Esophagus mucosa (tissue), 1 donor: ENCODE measurements at regions not wholly inside any gene's neighbourhood (a gene's known extent, or its start where the extent isn't known, plus 50 kb on each side); places are given as distances from the start of the nearest gene placed in this dataset.

Source experiments
- ATAC-seq: fragments of 200-7000 bp; cut with Tn5 transposase; one replicate; pipeline ENCODE4 v1.9.1; 2020
- donor health status: DM: yes; HTN: yes; CAD: no.

DNA sequence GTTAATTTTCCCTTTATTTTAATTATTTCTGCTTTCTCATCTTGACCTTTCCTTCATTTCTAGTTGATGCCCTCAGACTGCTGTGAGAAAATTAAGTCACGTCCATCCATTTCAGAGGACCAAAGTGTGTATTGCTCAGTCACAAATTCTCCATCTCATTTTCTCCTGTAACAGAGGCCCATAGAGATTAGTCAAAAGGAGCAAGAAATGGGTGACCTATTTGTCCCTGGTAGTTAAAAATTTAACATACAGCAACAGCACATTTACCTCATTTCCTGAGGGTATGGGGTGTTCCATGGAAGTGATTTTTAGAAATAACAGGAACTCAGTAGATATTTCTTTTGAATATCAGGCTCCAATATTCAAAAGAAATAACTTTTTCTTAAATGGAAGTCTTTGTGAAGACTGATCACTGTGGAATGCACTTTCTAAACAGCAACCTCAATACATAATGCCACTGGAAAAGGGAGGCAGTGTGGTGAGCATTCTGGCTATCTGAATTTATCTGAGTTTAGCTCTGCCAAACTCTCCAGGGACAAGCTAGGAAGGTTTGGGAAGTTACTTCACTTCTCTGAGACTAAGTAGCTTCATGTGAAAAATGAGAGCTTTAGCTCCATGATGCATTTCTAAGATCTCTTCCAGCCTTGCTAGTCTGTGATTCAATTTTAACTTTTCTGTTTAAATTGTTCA lies 808.2 kb downstream of the SQOR start:
- no peak for ATAC-seq

DNA sequence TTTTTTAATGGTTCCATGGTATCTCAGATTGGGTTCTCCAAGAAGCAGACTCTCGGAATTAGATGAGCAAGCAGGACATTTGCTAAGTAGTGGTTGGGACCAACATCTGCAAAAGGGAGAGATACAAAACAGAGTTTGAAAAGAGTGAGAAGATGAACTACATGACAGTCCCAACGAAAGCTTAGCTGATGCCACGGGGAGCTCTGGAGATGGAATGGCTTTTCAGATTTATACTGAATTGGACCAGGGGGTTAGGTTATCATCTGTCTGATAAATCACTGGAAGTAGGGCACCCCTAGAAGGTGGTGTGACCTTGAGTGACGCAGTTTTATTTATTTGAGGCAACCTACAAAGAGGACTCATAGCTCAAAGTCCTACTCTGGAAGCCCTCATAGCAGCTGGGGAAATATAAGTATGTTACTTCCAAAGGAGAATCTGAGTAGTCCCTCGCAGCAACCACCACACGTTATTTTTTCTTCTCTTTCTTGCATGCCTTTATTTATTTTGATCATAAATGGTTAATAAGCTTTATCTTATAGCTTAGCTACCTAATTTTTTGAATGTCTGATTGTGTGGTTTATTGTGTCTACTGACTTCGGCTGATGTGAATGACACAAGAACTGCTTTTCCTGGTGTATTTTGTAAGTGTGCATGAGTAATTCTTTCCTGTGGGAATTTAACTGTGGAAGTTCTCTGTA lies 815.4 kb downstream of the SQOR start:
- no peak for ATAC-seq

DNA sequence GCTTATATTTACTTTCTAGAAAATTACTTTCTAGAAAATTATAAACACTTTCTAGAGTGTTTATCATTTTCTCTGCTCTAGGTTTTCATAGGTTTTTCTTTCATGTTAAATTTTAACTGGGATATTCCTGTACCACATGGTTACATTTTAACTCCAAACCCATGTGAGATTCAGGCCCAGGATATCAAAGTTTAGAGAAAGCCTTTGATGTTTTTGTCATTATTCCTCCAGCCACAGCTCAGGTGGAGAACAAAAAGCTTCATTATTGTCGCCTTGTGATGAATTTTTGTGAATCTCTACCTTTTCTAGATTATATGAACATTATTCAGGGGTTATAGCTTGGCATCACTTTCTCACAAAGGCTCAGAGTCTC lies 816.0 kb downstream of the SQOR start:
- ATAC-seq = no peak

DNA sequence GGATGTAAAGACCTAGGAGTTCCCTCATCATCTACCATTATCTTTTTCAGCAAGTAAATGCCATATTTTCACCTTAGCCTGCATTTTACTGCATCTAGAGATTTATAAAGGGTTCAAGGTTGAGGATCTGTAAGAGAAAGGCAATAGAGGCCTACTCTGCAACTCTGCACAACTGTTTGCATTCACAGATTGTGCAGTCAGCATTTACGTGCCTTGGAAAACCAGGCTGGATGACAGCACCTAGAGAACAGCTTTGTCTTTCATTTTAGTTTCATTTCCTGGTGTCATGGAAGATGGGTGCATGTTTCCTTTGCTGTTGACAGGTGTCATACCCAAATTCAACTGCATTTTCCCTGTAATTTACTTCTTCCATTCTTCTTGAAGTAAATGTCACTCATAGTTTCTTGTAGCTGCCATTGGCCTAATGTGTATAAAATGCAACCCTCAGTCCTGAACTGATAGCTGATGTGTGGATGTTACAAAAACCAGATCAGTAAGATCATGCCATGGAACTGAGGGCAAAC lies 817.5 kb downstream of the SQOR start:
- ATAC-seq = no peak

DNA sequence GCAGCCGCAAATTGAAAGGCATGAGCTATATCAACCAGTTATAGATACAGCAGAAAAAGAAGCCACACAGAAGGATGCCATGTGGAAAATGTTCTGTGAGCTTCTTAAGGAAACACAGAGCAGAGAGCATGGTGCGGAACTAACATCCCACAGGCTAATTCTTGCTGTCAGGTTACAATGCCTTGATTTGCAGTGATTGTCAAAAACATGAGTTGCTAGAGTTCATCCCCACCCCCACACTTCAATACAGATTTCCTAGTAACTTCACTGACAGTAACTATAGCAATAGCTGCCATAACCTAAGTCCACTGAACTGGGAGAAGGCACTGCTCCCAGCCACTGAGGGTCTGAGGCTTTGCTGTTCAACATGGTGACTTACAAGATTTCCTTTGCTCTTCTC lies 821.6 kb downstream of the SQOR start:
- ATAC-seq = no peak

DNA sequence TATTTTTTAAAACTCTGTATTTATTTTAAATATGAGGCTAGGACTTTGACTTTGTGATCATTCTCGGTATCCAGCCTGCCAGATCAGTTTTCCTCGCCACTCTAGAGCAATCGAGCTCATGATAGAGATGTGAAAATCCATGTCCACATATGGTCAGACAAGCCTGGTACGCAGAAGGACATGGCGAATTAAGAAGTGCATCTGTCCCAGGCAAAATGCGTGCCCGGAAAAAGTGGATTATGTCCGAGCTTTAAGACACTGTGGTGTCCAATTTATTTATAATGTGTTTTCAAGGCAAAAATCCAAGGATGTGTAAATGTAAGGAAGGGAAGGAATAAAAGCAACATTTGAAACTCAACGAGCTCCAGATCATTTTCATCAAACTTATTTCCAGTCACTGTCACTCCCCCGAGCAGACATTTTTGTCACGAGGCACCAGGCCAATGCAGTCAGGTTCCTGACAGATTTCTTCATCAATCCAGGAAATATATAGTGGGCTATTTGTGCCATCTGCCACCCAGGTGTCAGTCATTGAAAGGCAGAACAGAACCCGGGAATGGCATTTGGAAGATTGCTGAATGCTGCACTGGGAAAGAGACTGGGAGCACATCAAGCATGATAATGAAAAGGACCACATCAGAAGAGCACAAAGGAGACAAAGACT lies 825.7 kb downstream of the SQOR start:
- ATAC-seq = no peak

DNA sequence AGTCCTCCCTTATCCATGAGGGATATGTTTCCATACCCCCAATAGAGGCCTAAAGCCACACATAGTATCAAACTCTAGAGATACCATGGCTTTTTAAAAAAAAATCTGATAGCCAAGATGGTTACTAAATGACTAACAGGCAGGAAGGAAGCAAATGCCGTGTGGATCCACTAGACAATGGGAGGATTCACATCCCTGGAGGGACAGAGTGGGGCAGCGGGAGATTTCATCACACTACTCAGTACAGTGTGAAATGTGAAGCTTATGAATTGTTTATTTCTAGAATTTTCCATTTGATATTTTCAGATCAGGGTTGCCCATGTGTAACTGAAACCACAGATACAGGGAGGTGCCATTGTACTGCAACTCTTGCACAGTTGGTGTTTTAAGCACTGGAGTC lies 826.6 kb downstream of the SQOR start:
- ATAC-seq = no peak

DNA sequence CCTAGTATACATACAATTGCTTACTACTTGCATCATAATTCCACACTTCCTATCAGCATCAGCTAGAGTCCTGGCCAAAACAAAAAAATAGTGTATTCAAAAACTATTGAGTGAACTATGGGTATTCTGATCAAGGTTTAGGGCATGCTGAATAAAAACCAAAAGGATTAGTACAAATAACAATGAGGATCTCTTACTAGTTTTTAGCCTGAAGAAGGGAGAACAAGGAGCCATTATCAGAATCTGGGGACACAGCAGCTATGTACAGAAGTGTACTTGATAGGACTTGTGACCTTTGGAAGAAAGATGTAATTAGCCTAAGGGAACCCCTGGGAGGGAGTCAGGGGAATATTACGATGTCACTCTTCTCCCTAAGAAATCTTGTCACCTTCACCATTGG lies 832.2 kb downstream of the SQOR start:
- ATAC-seq = no peak

DNA sequence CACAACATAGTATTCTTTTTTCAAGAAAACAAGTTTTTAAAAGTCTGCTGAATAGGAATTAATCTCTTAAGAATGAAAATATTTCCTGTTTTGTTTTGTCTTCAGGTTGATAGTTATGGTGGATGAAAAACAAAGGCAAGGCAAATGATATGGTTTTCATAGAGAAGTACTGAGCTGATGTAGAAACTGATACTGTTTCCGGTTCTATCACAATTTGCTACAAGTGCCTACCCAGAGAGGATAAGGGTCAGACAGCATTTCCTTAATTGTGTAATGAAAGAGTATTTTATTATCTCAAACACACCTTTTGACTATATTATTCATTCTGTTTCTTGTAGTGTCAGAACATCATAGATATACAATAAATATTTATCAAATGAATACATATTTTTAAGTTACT lies 836.3 kb downstream of the SQOR start:
- no peak for ATAC-seq

DNA sequence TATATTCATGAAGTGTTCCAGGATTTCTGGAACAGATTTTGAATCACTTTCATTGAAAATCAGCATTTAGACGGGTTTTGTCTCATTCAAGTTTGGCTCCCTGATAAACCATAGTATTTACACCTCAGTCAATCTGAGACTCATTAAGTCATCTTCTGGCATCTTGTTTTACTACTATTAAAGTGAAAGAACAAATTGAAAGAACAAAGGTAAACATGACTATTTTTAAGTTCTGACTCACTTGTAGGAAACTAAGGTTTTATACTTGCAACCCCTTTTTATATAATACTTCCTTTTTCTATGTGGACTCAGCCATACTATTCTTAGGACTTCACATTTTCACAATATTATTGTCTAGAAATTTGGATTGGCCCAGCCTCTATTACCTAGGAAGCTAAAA lies 854.4 kb downstream of the SQOR start:
- no peak for ATAC-seq

DNA sequence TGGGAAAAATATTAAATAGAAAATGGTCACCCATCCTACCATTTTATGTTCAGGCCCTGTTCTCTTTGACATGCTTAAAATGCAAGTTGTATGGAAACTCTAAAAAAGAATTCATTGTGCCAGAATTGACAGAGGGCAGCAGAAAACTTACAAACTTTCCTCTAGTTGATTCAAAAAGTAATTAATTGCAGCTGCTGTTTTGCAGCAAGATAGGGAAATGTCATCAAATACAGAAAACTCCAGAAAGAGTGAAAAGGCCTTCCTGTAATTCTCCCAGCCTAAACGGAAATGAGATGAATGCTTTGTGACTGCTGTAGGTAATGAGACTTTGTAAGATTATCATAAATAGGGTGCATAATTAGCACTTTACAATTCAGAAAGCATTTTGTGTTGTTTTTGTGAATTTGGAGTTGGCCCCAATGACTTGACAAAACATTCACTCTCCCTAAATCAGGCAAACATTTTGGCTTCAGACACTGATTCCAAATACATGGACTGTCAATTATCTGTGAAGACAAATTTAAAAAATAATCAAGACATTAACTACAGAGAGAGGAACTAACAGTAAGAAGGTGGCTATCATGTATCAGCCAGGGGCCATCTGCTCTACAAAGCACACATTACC lies 861.8 kb downstream of the SQOR start:
- ATAC-seq = no peak

DNA sequence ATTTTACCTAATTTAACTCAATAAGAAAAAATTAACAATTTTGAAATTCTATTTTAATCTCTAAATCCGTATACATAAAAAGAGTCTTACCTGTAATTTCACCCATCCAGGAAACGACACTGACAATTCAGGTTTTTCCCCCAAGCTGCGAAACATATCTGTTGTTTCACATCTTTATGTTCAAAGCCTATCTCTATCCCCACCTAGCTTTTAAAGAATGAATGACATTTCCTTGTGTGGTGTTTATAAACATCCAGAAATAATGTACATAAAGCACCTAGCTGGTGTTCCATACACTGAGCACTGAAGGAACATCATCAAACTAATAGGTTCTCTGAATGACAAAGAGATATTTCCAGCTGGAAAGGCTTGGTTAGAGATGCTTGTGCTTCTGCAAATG lies 867.8 kb downstream of the SQOR start:
- ATAC-seq = no peak

DNA sequence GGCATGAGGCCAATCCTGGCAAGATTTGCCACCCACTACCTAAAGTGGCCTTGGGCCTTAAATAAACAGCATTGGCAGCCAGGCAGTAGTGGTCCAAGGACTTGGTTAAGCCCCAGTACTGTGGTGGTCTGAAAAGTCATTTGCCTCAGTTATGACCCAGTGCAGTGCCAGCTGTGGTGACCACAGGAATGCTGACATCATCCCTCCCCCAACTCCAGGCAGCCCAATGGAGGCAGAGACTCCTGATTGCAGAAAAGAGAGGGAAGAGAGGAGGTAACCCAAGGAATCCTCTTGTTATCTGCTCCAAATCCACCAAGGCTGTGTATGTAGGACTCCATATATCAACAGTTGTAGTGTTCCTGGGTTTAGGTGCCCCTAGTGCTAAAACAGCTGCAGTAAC lies 883.6 kb downstream of the SQOR start:
- no peak for ATAC-seq

DNA sequence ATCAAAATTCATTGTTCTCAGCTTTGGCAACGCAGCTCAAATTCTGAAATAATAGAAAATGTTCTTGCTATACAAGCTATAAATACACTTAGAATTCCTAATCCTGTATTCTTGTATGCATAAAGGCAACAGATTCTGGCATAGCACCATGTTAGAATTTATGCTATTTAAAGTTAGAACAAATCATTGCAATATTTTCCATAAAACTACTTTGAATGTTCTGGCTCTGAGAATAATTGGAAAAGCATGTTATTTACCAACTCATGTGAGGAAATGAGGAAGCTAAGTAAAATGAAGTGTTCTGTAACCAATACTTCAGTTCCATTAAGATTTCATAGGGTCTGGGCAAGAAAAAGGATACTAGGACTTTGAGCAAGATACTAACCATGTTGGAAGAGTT lies 888.9 kb downstream of the SQOR start:
- ATAC-seq = no peak

DNA sequence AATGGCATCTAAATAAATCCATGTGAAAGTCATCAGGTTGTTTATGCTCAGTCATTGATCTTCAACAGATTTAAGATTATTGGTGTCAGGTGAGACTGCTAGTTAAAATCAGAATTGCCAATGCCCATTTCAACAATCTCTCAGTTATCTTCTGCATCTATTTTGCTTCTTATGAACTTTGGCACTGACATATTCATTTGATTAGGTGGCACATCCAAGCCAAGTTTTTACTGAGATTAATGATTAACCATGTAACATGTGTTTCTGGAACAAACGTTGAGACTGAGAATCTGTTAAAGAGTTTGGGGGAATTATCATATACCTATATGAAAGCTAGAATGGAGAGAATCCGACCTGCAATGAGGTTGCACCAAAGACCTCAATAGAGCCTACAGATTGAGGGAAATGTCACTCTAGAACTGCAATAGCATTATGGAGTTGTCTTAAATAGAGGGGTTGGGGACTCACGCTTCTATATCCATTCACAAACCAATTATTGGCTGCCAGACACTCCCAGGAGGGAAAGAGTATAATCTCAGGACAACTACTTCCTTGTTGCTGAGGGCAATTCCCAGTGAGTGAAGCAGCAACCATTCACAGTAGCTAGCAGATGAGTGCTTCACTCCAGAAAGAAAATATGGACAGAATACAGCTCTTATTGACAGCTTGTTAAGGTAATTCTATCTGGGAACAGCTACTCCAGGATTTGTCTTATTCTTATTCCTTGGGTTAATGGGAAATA lies 891.3 kb downstream of the SQOR start:
- ATAC-seq = no peak

DNA sequence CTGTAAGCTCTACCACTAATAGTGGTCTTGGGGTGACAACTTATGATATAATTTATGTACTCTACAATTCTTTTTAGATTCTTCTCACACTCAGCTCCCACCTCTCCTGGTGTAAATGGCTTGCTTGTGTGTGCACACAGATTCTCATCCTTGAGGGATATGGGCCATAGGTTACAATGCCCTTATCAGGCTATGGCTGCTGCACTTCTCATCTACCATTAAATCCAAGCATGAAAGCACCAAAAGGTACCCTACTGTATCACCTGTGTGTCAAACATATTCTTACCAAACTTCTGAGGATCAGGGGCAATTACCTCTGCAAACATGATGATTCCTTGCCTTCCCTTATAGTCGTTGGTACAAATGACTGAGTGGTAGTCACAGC lies 891.9 kb downstream of the SQOR start:
- ATAC-seq = no peak

DNA sequence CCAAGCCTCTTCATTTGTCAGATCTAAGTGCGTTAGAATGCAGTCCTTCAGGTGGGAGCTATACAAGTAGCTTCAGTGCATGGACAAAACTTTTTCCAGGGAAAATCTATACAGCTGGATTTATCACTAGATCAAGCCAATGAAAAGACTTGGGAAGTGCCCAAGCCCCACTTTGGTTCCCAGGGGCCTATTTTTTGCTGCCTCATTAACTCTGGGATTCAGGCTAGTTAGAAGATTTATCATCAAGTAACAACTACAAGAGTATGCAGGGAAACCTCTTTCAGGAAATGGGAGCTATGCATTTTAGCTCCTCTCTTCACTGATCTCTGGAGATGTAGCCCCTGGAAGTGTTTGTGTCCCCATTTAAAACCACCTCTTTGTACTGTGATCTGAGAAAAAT lies 908.8 kb downstream of the SQOR start:
- no peak for ATAC-seq

DNA sequence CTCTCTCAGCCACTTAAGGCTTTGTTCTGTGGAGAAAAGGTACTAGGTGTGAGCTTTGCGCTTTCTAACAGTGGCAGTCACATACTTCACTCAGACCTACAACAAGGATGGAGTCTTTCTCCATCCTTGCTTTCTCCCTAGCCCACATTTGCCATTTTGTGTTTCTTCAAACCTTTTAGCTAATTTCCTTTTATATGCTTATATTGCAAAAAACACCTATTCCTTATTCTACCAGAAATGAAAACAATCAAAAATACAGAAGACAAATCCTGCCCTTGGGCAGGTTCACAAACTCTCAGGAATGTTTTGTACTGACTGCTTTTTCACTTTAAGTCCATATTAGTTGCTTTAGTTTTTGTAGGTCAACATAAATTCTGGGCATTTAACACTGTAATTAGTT lies 914.2 kb downstream of the SQOR start:
- ATAC-seq = no peak

DNA sequence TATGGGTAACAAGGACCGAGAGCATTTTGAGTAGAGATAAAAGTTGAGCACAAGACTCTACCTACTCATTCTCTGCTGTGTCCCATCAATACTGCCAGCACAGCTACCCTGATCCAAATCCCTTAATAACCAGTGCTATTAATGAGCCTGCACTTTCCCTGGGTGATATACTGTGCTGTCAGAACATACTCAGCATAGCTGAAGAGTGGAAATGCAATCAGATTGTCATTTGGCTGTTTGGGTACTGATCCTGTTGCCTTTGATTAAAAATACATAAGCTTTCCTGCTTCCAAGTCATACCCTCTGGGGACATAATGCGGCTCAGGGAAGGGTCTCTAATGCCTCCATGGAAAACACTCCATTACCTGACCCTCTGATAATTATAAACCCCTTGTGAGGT lies 917.5 kb downstream of the SQOR start:
- ATAC-seq = no peak

DNA sequence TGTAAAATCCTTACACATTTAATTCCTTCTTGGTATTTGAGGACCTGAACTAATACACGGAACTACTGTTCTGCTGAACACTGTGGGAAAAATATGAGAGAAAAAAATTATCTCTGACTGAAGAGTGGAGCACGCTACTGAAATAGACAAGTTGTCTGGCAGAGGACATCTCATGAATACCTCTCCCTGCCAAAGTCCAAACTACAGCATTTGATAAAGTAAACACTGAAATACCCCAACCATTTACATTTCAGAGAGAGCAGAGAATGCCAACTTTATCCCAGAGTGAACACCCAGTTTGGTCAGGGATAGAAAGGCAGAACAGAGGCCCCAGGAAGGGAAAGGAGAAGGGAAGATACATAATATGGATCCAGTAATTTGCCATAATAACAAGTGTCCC lies 920.7 kb downstream of the SQOR start:
- no peak for ATAC-seq

DNA sequence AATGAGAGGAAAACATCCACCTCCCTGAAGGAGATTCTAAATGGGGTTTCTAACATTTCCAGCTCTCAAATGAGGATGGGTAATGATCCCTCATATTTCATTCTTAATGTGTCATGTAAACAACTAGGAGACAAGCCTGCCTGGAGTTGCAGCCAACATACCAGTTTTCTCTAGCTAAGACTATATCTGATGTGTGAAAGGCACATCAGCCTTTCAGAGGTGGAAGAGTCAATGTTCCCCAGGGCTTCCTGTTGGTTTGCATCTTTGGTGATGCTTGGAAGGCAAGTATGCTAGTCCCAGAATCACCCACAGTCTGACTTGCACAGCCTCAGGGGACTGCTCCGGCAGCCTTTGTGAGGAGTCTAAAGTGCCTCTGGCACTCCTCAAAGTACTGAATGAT lies 921.2 kb downstream of the SQOR start:
- no peak for ATAC-seq

DNA sequence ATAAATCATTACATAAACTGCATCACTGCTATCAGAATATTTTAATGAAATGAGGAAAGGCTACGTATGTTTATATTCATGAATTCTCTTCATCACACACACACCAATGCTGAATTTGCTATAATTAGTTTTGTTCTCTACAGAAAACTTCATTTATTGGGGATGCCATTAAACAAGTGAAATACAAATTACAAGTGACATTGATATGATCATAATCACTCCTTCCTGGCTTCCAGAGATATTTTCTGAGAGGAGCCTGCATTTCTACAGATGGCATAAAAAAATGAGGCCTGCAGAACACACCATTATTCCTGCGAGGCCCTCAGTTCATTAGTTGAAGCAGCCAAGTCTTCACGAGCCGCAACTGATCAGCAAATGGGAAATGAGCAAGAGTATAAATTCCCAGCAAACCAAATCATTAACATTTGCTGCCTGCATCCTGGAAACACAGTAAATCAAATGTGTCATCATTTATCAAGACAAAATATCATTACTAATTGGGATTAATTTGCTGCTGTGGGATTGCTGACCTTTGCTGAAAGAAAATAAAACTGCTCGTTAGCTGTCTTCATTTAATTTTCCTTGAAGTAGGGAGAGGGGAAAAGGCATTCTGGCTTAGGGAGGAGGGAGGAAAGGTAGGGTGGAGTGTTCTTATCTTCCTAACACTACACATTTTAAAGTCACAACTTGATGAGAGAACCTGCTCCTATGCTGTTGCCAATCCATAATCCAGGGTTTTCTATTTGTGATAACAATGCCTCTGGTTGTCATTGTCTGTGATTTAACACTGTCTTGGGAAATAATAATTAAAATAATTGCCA lies 921.9 kb downstream of the SQOR start:
- no peak for ATAC-seq
